ENCODE measurements at regions not wholly inside any gene's neighbourhood (a gene's known extent, or its start where the extent isn't known, plus 50 kb on each side); places are given as distances from the start of the nearest gene placed in this dataset.
A peak's percentile ranks its signal among the peaks of the same experiment; 100 is the strongest.

- CTCF ChIA-PET: no interaction called here
- POLR2A ChIA-PET: no interaction called here
- H3K4me3 ChIP-seq (ENCODE audit: low read depth in 2 of 2, low read length in 2 of 2): no peak overlapping the region
- H3K27me3 ChIP-seq (ENCODE audit: control insufficient read depth, insufficient read depth, low read length): no peaks in the 10 kb centered on the region
- DNase-seq (ENCODE audit: low read depth, low spot score) (no peak), ATAC-seq (no peak)
- H3K27ac ChIP-seq (ENCODE audit: low read length): peak overlapping the region; percentile 39; the same call in 1 of the 2 replicates
- in situ Hi-C loops (cut with HindIII; ENCODE audit: low pct_unique_long_range_greater_than_20kb, low sequenced_read_pairs) (no loop called here), intact Hi-C loops (cut with micrococcal nuclease; ENCODE audit: unreplicated experiment) (no loop called here)
- TF ChIP-seq CTCF (IDR thresholded peaks at IDR 0.05): peak; percentile 17; the same call in 1 of the 2 replicates
- TF ChIP-seq POLR2AphosphoS5 (IDR thresholded peaks at IDR 0.05; ENCODE audit: low read depth, low read length): no peak
- H3K9me3 ChIP-seq (ENCODE audit: control insufficient read depth, insufficient read depth, low read depth, low read length): no peaks in the 10 kb centered on the region
- no peaks in the 10 kb centered on the region for H3K36me3 ChIP-seq (ENCODE audit: control insufficient read depth, insufficient read depth, low read length)
- no peaks in the 10 kb centered on the region for H3K4me1 ChIP-seq (ENCODE audit: control insufficient read depth, insufficient read depth, low read length)
- no TSS peak for BruUV-seq (replicated peaks)
These were observed 265.9 kb downstream of the ZNF674 start for GRCh38 chrX:46279214-46279924.

- in situ Hi-C loops (cut with HindIII; ENCODE audit: low pct_unique_long_range_greater_than_20kb, low sequenced_read_pairs): no loop called here
- Histone ChIP-seq H3K9me3 (ENCODE audit: control insufficient read depth, insufficient read depth, low read depth, low read length) (no peaks in the 10 kb centered on the region), H3K27me3 (ENCODE audit: control insufficient read depth, insufficient read depth, low read length) (no peaks in the 10 kb centered on the region), H3K27ac (ENCODE audit: low read length) (no peak overlapping the region), H3K4me3 (ENCODE audit: low read depth in 2 of 2, low read length in 2 of 2) (no peak overlapping the region), H3K4me1 (ENCODE audit: control insufficient read depth, insufficient read depth, low read length) (no peaks in the 10 kb centered on the region), H3K36me3 (ENCODE audit: control insufficient read depth, insufficient read depth, low read length) (no peaks in the 10 kb centered on the region)
- ChIA-PET CTCF (interaction anchor here (0.7 kb wide), 1 partner anchor 244 kb away, joined by 5 read pairs; no protein-coding TSS in a partner anchor), POLR2A (no interaction called here)
- intact Hi-C loops (cut with micrococcal nuclease; ENCODE audit: unreplicated experiment): no loop called here
- DNase-seq (ENCODE audit: low read depth, low spot score) (no peak), ATAC-seq (no peak)
- BruUV-seq (replicated peaks): no TSS peak
- no peak for TF ChIP-seq CTCF (IDR thresholded peaks at IDR 0.05)
These were observed 266.6 kb downstream of the ZNF674 start for GRCh38 chrX:46278572-46278971.

GRCh38 chrX:46268412-46268811 is 276.8 kb downstream of the ZNF674 start:
- Histone ChIP-seq H3K4me3 (ENCODE audit: low read depth in 2 of 2, low read length in 2 of 2) (no peak overlapping the region), H3K27ac (ENCODE audit: low read length) (peak overlapping the region; percentile 17; the same call in 1 of the 2 replicates), H3K4me1 (ENCODE audit: control insufficient read depth, insufficient read depth, low read length) (no peaks in the 10 kb centered on the region; the same call in 1 of the 2 replicates), H3K9me3 (ENCODE audit: control insufficient read depth, insufficient read depth, low read depth, low read length) (no peaks in the 10 kb centered on the region), H3K36me3 (ENCODE audit: control insufficient read depth, insufficient read depth, low read length) (no peaks in the 10 kb centered on the region), H3K27me3 (ENCODE audit: control insufficient read depth, insufficient read depth, low read length) (no peaks in the 10 kb centered on the region)
- in situ Hi-C loops (cut with HindIII; ENCODE audit: low pct_unique_long_range_greater_than_20kb, low sequenced_read_pairs): no loop called here
- intact Hi-C loops (cut with micrococcal nuclease; ENCODE audit: unreplicated experiment): no loop called here
- BruUV-seq (replicated peaks): no TSS peak
- no peak for DNase-seq (ENCODE audit: low read depth, low spot score)
- no peak for ATAC-seq
- no peak for TF ChIP-seq POLR2AphosphoS5 (IDR thresholded peaks at IDR 0.05; ENCODE audit: low read depth, low read length)
- TF ChIP-seq REST (IDR thresholded peaks at IDR 0.05; ENCODE audit: insufficient read depth in 1 of 2, low read depth in 2 of 2, low read length in 1 of 2): no peak
- TF ChIP-seq CTCF (IDR thresholded peaks at IDR 0.05): no peak
- no peak for TF ChIP-seq SIN3A (IDR thresholded peaks at IDR 0.05; ENCODE audit: borderline replicate concordance, insufficient read depth, low read depth, low read length)
- no peak for TF ChIP-seq TCF7L2 (IDR thresholded peaks at IDR 0.05; ENCODE audit: low read depth, low read length)
- ChIA-PET POLR2A (no interaction called here), CTCF (no interaction called here)

Data from Panc1 (cell line).